ENCODE measurements at regions not wholly inside any gene's neighbourhood (a gene's known extent, or its start where the extent isn't known, plus 50 kb on each side); places are given as distances from the start of the nearest gene placed in this dataset.

GRCh38 chr12:89918172-89918846 lies 209.7 kb upstream of the ATP2B1 start:
- TF ChIP-seq, protein P1, sequence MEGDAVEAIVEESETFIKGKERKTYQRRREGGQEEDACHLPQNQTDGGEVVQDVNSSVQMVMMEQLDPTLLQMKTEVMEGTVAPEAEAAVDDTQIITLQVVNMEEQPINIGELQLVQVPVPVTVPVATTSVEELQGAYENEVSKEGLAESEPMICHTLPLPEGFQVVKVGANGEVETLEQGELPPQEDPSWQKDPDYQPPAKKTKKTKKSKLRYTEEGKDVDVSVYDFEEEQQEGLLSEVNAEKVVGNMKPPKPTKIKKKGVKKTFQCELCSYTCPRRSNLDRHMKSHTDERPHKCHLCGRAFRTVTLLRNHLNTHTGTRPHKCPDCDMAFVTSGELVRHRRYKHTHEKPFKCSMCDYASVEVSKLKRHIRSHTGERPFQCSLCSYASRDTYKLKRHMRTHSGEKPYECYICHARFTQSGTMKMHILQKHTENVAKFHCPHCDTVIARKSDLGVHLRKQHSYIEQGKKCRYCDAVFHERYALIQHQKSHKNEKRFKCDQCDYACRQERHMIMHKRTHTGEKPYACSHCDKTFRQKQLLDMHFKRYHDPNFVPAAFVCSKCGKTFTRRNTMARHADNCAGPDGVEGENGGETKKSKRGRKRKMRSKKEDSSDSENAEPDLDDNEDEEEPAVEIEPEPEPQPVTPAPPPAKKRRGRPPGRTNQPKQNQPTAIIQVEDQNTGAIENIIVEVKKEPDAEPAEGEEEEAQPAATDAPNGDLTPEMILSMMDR (IDR thresholded peaks at IDR 0.05): no peak
- TF ChIP-seq POLR2A (IDR thresholded peaks at IDR 0.05): no peak

Measured in heart left ventricle (tissue), 13 donors.